ENCODE measurements at regions not wholly inside any gene's neighbourhood (a gene's known extent, or its start where the extent isn't known, plus 50 kb on each side); places are given as distances from the start of the nearest gene placed in this dataset.
"Not testable (repeated sequence)": the region's sequence is repeated elsewhere in the genome, so short reads cannot be mapped to it uniquely, and the experiment has no call there.

DNA sequence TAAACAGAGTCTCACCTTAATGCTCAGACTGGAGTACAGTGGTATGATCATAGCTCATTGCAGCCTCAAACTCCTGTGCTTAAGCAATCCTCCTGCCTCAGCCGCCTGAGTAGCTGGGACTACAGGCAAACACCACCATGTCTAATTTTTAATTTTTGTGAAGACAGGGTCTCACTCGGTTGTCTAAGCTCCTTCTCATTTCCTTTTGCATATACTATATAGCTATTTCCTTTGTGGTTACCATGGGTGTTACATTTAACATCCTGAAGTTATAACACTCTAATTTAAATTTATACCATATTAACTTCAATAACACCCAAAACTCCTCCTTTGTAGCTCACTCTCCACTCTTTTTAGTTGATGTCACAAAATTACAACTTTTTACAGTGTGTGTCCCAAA lies 114.3 kb downstream of the DCK start:
- DNase-seq (ENCODE audit: low read depth) = no peak
- TF ChIP-seq, protein P1, sequence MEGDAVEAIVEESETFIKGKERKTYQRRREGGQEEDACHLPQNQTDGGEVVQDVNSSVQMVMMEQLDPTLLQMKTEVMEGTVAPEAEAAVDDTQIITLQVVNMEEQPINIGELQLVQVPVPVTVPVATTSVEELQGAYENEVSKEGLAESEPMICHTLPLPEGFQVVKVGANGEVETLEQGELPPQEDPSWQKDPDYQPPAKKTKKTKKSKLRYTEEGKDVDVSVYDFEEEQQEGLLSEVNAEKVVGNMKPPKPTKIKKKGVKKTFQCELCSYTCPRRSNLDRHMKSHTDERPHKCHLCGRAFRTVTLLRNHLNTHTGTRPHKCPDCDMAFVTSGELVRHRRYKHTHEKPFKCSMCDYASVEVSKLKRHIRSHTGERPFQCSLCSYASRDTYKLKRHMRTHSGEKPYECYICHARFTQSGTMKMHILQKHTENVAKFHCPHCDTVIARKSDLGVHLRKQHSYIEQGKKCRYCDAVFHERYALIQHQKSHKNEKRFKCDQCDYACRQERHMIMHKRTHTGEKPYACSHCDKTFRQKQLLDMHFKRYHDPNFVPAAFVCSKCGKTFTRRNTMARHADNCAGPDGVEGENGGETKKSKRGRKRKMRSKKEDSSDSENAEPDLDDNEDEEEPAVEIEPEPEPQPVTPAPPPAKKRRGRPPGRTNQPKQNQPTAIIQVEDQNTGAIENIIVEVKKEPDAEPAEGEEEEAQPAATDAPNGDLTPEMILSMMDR (IDR thresholded peaks at IDR 0.05; ENCODE audit: insufficient read depth, low read depth, low read length) = no peak
- Histone ChIP-seq H3K36me3 (ENCODE audit: control insufficient read depth, insufficient read depth, low read length) (no peaks in the 10 kb centered on the region), H3K27me3 (ENCODE audit: control insufficient read depth, insufficient read depth, low read length) (no peaks in the 10 kb centered on the region), H3K4me3 (ENCODE audit: low read depth, low read length) (no peak overlapping the region)
- ChIA-PET CTCF (no interaction called here), POLR2A (no interaction called here)

DNA sequence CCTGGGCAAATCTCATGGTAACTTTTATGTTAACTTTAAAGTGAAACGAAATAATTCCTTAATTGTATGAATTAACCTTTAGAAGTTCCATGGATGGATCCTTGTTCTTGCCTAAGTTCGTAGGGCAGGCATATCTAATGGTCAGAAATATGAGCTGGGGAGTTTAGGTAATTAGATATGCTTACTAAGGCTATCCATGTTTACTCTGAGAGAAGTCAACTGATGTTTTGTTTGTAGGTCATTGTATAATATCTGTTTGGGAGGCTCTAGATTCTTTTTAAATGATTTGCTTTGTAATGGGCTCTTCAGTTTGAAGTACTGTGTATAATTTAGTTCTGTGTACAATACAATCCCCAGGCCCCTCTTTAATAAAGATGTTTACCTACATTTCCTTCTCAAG lies 117.0 kb downstream of the DCK start:
- Histone ChIP-seq H3K4me3 (ENCODE audit: low read depth, low read length) (no peak overlapping the region), H3K36me3 (ENCODE audit: control insufficient read depth, insufficient read depth, low read length) (no peaks in the 10 kb centered on the region), H3K27me3 (ENCODE audit: control insufficient read depth, insufficient read depth, low read length) (no peaks in the 10 kb centered on the region)
- TF ChIP-seq, protein P1 (IDR thresholded peaks at IDR 0.05; ENCODE audit: insufficient read depth, low read depth, low read length) = no peak
- ChIA-PET CTCF (no interaction called here), POLR2A (no interaction called here)
- DNase-seq (ENCODE audit: low read depth) = no peak

DNA sequence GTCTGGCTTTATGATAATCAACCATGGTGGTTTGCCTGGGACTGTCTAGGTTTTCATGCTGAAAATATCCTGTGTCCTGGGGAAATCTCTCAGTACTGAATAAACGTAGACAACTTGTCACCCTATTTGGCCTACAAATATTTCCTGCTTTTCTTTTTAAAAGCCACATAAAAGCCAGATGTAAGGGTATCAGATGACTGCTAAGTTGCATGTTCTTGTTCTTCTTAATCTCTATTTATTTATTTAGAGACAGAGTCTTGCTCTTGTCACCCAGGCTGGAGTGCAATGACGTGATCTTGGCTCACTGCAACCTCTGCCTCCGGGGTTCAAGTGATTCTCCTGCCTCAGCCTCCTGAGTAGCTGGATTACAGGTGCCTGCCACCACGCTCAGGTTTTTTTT lies 117.7 kb downstream of the DCK start:
- H3K27me3 ChIP-seq (ENCODE audit: control insufficient read depth, insufficient read depth, low read length); POLR2A ChIA-PET; DNase-seq (ENCODE audit: low read depth); H3K4me3 ChIP-seq (ENCODE audit: low read depth, low read length); CTCF ChIA-PET; H3K36me3 ChIP-seq (ENCODE audit: control insufficient read depth, insufficient read depth, low read length): not testable (repeated sequence)

DNA sequence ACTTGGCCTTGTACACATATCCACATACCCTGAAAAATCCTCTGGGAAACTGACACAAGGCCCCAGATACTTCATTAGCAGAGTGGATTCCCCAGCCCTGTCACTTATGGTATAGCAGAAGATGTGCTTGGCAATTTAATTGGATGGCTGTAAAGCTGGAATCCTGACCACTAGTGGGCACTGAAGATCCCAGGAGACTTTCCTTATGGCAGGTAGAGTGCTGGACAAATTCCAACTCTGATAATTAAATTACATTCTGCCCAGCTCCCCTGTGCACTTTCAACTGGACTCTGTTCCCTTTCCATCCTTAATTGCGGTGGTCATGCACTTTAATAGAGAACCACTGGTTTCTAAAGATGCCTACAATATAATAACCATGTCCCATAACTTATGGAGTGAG lies 119.8 kb downstream of the DCK start:
- Histone ChIP-seq H3K36me3 (ENCODE audit: control insufficient read depth, insufficient read depth, low read length) (no peaks in the 10 kb centered on the region), H3K27me3 (ENCODE audit: control insufficient read depth, insufficient read depth, low read length) (no peaks in the 10 kb centered on the region), H3K4me3 (ENCODE audit: low read depth, low read length) (no peak overlapping the region)
- DNase-seq (ENCODE audit: low read depth) = no peak
- ChIA-PET CTCF (no interaction called here), POLR2A (no interaction called here)
- TF ChIP-seq, protein P1 (IDR thresholded peaks at IDR 0.05; ENCODE audit: insufficient read depth, low read depth, low read length) = no peak

DNA sequence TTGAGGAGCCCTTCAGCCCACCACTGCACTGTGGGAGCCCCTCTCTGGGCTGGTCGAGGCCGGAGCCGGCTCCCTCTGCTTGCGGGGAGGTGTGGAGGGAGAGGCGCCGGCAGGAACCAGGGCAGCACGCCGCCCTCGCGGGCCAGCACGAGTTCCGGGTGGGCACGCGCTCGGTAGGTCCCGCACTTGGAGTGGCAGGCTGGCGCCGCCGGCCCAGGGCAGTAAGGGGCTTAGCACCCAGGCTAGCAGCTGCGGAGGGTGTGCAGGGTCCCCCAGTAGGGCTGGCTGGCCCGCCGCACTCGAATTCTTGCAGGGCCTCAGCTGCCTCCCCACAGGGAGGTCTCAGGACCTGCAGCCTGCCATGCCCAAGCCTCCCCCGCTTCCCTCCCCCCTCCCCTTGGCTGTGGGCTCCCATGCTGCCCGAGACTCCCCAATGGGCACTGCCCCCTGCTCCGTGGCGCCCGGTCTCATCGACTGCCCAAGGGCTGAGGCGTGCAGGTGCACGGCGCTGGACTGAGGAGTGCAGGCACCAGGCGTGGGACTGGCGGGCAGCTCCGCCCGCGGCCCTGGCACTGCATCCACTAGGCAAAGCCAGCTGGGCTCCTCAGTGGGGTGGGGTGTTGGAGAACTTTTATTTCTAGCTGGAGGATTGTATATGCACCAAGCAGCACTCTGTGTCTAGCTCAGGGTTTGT lies 127.5 kb downstream of the DCK start:
- no peak for DNase-seq (ENCODE audit: low read depth)
- Histone ChIP-seq H3K4me3 (ENCODE audit: low read depth, low read length) (no peak overlapping the region), H3K36me3 (ENCODE audit: control insufficient read depth, insufficient read depth, low read length) (no peaks in the 10 kb centered on the region), H3K27me3 (ENCODE audit: control insufficient read depth, insufficient read depth, low read length) (no peaks in the 10 kb centered on the region)
- TF ChIP-seq, protein P1 (IDR thresholded peaks at IDR 0.05; ENCODE audit: insufficient read depth, low read depth, low read length) = no peak
- POLR2A ChIA-PET = no interaction called here
- CTCF ChIA-PET = interaction anchor here (0.6 kb wide), 1 partner anchor 385 kb away, joined by 3 read pairs; no protein-coding TSS in a partner anchor

DNA sequence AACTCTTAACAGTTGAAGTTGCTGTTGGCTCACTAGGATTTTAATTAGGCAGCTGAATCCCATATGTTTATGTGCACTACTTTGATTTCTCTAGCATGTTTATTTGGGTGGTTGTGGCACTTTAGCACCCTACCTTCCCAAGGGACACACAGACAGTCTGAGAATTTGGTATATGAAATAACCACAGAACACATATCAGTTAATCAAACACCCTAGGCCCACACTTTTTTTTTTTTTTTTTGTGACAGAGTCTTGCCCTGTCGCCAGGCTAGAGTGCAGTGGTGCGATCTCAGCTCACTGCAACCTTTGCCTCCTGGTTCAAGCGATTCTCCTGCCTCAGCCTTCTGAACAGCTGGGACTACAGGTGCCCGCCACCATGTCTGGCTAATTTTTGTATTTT lies 130.5 kb downstream of the DCK start:
- TF ChIP-seq, protein P1 (IDR thresholded peaks at IDR 0.05; ENCODE audit: insufficient read depth, low read depth, low read length) = no peak
- no peaks in the 10 kb centered on the region for H3K27me3 ChIP-seq (ENCODE audit: control insufficient read depth, insufficient read depth, low read length)
- DNase-seq (ENCODE audit: low read depth) = no peak
- CTCF ChIA-PET = interaction anchor here (0.6 kb wide), 1 partner anchor 533 kb away, joined by 4 read pairs; no protein-coding TSS in a partner anchor
- H3K36me3 ChIP-seq (ENCODE audit: control insufficient read depth, insufficient read depth, low read length) = no peaks in the 10 kb centered on the region
- H3K4me3 ChIP-seq (ENCODE audit: low read depth, low read length) = no peak overlapping the region
- POLR2A ChIA-PET = no interaction called here

All from BJ (cell line).